Activated naive CD8-positive, alpha-beta T cell treated with anti-CD3 and anti-CD28 coated beads for 36 hours (primary cell): ENCODE measurements at regions not wholly inside any gene's neighbourhood (a gene's known extent, or its start where the extent isn't known, plus 50 kb on each side); places are given as distances from the start of the nearest gene placed in this dataset.

ENCODE experiments used
- DNase-seq: peaks from one replicate; pipeline ENCODE4 v3.0.0; 2021
- H3K27ac Mint-ChIP-seq: one replicate; pipeline ENCODE4 v1.8.0; 2022; ENCODE audit warnings: mild to moderate bottlenecking, moderate library complexity, mixed read lengths
- H3K27me3 Mint-ChIP-seq: one replicate; pipeline ENCODE4 v1.8.0; 2022; ENCODE audit warnings: mild to moderate bottlenecking, mixed read lengths
- H3K36me3 Mint-ChIP-seq: one replicate; pipeline ENCODE4 v1.8.0; 2021; ENCODE audit warnings: mild to moderate bottlenecking, mixed read lengths
- H3K4me1 Mint-ChIP-seq: one replicate; pipeline ENCODE4 v1.8.0; 2021; ENCODE audit warnings: mixed read lengths
- H3K4me3 Mint-ChIP-seq: one replicate; pipeline ENCODE4 v1.8.0; 2022; ENCODE audit warnings: mild to moderate bottlenecking, moderate library complexity, mixed read lengths
- H3K9me3 Mint-ChIP-seq: one replicate; pipeline ENCODE4 v1.8.0; 2022; ENCODE audit warnings: mixed read lengths

GRCh38 chr18:47758000-47758399 is 172.5 kb downstream of the SMAD2 start:
- no peak for DNase-seq
- Mint-ChIP-seq H3K27me3 (peaks cover 47% of the 10 kb centered on the region), H3K36me3 (peaks cover 6% of the 10 kb centered on the region), H3K4me1 (no peaks in the 10 kb centered on the region), H3K9me3 (peaks cover 11% of the 10 kb centered on the region), H3K27ac (no peak overlapping the region), H3K4me3 (no peak overlapping the region)

GRCh38 chr18:47756364-47757016 is 174.0 kb downstream of the SMAD2 start:
- Mint-ChIP-seq H3K27me3 (peaks cover 43% of the 10 kb centered on the region), H3K9me3 (peaks cover 11% of the 10 kb centered on the region), H3K27ac (no peak overlapping the region), H3K4me1 (no peaks in the 10 kb centered on the region), H3K4me3 (no peak overlapping the region), H3K36me3 (peaks cover 6% of the 10 kb centered on the region)
- DNase-seq = peak; percentile 41

- no peaks in the 10 kb centered on the region for H3K4me1 Mint-ChIP-seq
- DNase-seq = no peak
- peaks cover 37% of the 10 kb centered on the region for H3K27me3 Mint-ChIP-seq
- peaks cover 4% of the 10 kb centered on the region for H3K9me3 Mint-ChIP-seq
- H3K4me3 Mint-ChIP-seq = no peak overlapping the region
- H3K27ac Mint-ChIP-seq = no peak overlapping the region
- H3K36me3 Mint-ChIP-seq = peaks cover 4% of the 10 kb centered on the region
Measured at GRCh38 chr18:47755102-47755456, 175.4 kb downstream of the SMAD2 start.

- no peak overlapping the region for H3K4me3 Mint-ChIP-seq
- DNase-seq = peak; percentile 52
- H3K9me3 Mint-ChIP-seq = peaks cover 3% of the 10 kb centered on the region
- H3K27ac Mint-ChIP-seq = no peak overlapping the region
- no peaks in the 10 kb centered on the region for H3K4me1 Mint-ChIP-seq
- peaks cover 34% of the 10 kb centered on the region for H3K27me3 Mint-ChIP-seq
- H3K36me3 Mint-ChIP-seq = peaks cover 4% of the 10 kb centered on the region
Measured at GRCh38 chr18:47754311-47755101, 176.0 kb downstream of the SMAD2 start.

GRCh38 chr18:47752796-47753645 is 177.4 kb downstream of the SMAD2 start:
- Mint-ChIP-seq H3K27me3 (peaks cover 34% of the 10 kb centered on the region), H3K27ac (no peak overlapping the region), H3K4me1 (no peaks in the 10 kb centered on the region), H3K4me3 (no peak overlapping the region), H3K36me3 (no peaks in the 10 kb centered on the region), H3K9me3 (no peaks in the 10 kb centered on the region)
- no peak for DNase-seq

GRCh38 chr18:47750889-47751423 is 179.5 kb downstream of the SMAD2 start:
- Mint-ChIP-seq H3K27ac (no peak overlapping the region), H3K9me3 (no peaks in the 10 kb centered on the region), H3K36me3 (no peaks in the 10 kb centered on the region), H3K4me3 (no peak overlapping the region), H3K27me3 (peaks cover 28% of the 10 kb centered on the region), H3K4me1 (no peaks in the 10 kb centered on the region)
- no peak for DNase-seq

GRCh38 chr18:47749600-47749973 is 180.9 kb downstream of the SMAD2 start:
- H3K36me3 Mint-ChIP-seq = no peaks in the 10 kb centered on the region
- H3K9me3 Mint-ChIP-seq = no peaks in the 10 kb centered on the region
- H3K27me3 Mint-ChIP-seq = peaks cover 21% of the 10 kb centered on the region
- DNase-seq = no peak
- no peaks in the 10 kb centered on the region for H3K4me1 Mint-ChIP-seq
- H3K4me3 Mint-ChIP-seq = no peak overlapping the region
- H3K27ac Mint-ChIP-seq = no peak overlapping the region

GRCh38 chr18:47748847-47749599 is 181.4 kb downstream of the SMAD2 start:
- no peaks in the 10 kb centered on the region for H3K36me3 Mint-ChIP-seq
- peak; percentile 84 for DNase-seq
- no peaks in the 10 kb centered on the region for H3K4me1 Mint-ChIP-seq
- no peaks in the 10 kb centered on the region for H3K9me3 Mint-ChIP-seq
- no peak overlapping the region for H3K27ac Mint-ChIP-seq
- peaks cover 18% of the 10 kb centered on the region for H3K27me3 Mint-ChIP-seq
- H3K4me3 Mint-ChIP-seq = peak overlapping the region; percentile 36

- Mint-ChIP-seq H3K27ac (no peak overlapping the region), H3K27me3 (peaks cover 18% of the 10 kb centered on the region), H3K4me3 (no peak overlapping the region), H3K36me3 (no peaks in the 10 kb centered on the region), H3K4me1 (no peaks in the 10 kb centered on the region), H3K9me3 (no peaks in the 10 kb centered on the region)
- DNase-seq = no peak
Measured at GRCh38 chr18:47748093-47748796, 182.2 kb downstream of the SMAD2 start.

GRCh38 chr18:47747260-47747795 is 183.1 kb downstream of the SMAD2 start:
- H3K4me3 Mint-ChIP-seq = no peak overlapping the region
- no peak overlapping the region for H3K27ac Mint-ChIP-seq

GRCh38 chr18:47746615-47747014 is 183.8 kb downstream of the SMAD2 start:
- H3K27ac Mint-ChIP-seq = no peak overlapping the region
- H3K4me1 Mint-ChIP-seq = no peaks in the 10 kb centered on the region
- peaks cover 15% of the 10 kb centered on the region for H3K27me3 Mint-ChIP-seq

More at GRCh38 chr18:47747260-47747795, 183.1 kb downstream of the SMAD2 start:
- DNase-seq = no peak
- Mint-ChIP-seq H3K27me3 (peaks cover 15% of the 10 kb centered on the region), H3K4me1 (no peaks in the 10 kb centered on the region), H3K36me3 (no peaks in the 10 kb centered on the region), H3K9me3 (no peaks in the 10 kb centered on the region)

GRCh38 chr18:47745227-47745626 is 185.2 kb downstream of the SMAD2 start:
- Mint-ChIP-seq H3K27me3 (peaks cover 18% of the 10 kb centered on the region), H3K36me3 (no peaks in the 10 kb centered on the region), H3K4me1 (no peaks in the 10 kb centered on the region), H3K9me3 (no peaks in the 10 kb centered on the region), H3K4me3 (no peak overlapping the region), H3K27ac (no peak overlapping the region)
- DNase-seq = no peak

More at GRCh38 chr18:47746615-47747014, 183.8 kb downstream of the SMAD2 start:
- no peak overlapping the region for H3K4me3 Mint-ChIP-seq
- DNase-seq = no peak
- no peaks in the 10 kb centered on the region for H3K36me3 Mint-ChIP-seq
- no peaks in the 10 kb centered on the region for H3K9me3 Mint-ChIP-seq

GRCh38 chr18:47737956-47738355 is 192.5 kb downstream of the SMAD2 start:
- peaks cover 1% of the 10 kb centered on the region for H3K9me3 Mint-ChIP-seq
- DNase-seq = no peak
- H3K27ac Mint-ChIP-seq = no peak overlapping the region
- no peaks in the 10 kb centered on the region for H3K36me3 Mint-ChIP-seq
- no peak overlapping the region for H3K4me3 Mint-ChIP-seq
- H3K27me3 Mint-ChIP-seq = peaks cover 34% of the 10 kb centered on the region
- H3K4me1 Mint-ChIP-seq = no peaks in the 10 kb centered on the region
